Endodermal cell (in vitro differentiated cells): ENCODE measurements at regions not wholly inside any gene's neighbourhood (a gene's known extent, or its start where the extent isn't known, plus 50 kb on each side); places are given as distances from the start of the nearest gene placed in this dataset.

Experiments used
- DNase-seq: peaks from one replicate; pipeline ENCODE4 v3.0.0-alpha.2; 2017
- H3K27ac ChIP-seq: 2 replicates; pipeline ENCODE4 v1.5.1; 2013; ENCODE audit warnings: mild to moderate bottlenecking, low read depth, low read length, moderate library complexity
- H3K27me3 ChIP-seq: 2 replicates; pipeline ENCODE4 v1.6.1; 2013; ENCODE audit warnings: mild to moderate bottlenecking, low read length, moderate library complexity; ENCODE audit not compliant: insufficient read depth, control insufficient read depth, poor library complexity, severe bottlenecking
- H3K36me3 ChIP-seq: 2 replicates; pipeline ENCODE4 v1.7.0; 2013; ENCODE audit warnings: mild to moderate bottlenecking, low read length, moderate library complexity; ENCODE audit not compliant: control insufficient read depth, insufficient read depth
- H3K4me1 ChIP-seq: one replicate; pipeline ENCODE4 v1.7.0; 2013; ENCODE audit warnings: low read length; ENCODE audit not compliant: control insufficient read depth, insufficient read depth
- H3K4me3 ChIP-seq: 2 replicates; pipeline ENCODE4 v1.5.1; 2013; ENCODE audit warnings: mild to moderate bottlenecking, low read length, moderate library complexity
- H3K9ac ChIP-seq: 2 replicates; pipeline ENCODE4 v1.6.1; 2013; ENCODE audit warnings: mild to moderate bottlenecking, low read length, moderate library complexity; ENCODE audit not compliant: poor library complexity, severe bottlenecking; ENCODE audit errors: extremely low read depth
- H3K9me3 ChIP-seq: 2 replicates; pipeline ENCODE4 v1.6.1; 2013; ENCODE audit warnings: mild to moderate bottlenecking, low read length, moderate library complexity; ENCODE audit not compliant: control insufficient read depth
- H3K27ac Mint-ChIP-seq: 2 replicates; pipeline ENCODE4 v1.8.0; 2020; ENCODE audit warnings: mixed read lengths
- H3K27me3 Mint-ChIP-seq: 2 replicates; pipeline ENCODE4 v1.8.0; 2021; ENCODE audit warnings: mild to moderate bottlenecking, mixed read lengths; ENCODE audit not compliant: insufficient read depth
- H3K36me3 Mint-ChIP-seq: 2 replicates; pipeline ENCODE4 v1.8.0; 2020; ENCODE audit warnings: low read depth, mixed read lengths
- H3K4me1 Mint-ChIP-seq: 2 replicates; pipeline ENCODE4 v1.8.0; 2020; ENCODE audit warnings: mixed read lengths
- H3K4me3 Mint-ChIP-seq: 2 replicates; pipeline ENCODE4 v1.8.0; 2020; ENCODE audit warnings: mild to moderate bottlenecking, moderate library complexity, mixed read lengths
- H3K9me3 Mint-ChIP-seq: 2 replicates; pipeline ENCODE4 v1.8.0; 2020; ENCODE audit warnings: mild to moderate bottlenecking, mixed read lengths
- WGBS, 2 experiments: methylation state at CpG; one replicate each; pipeline versions ENCODE4 v1.1.5 to v1.1.7; 2013; ENCODE audit warnings: missing lambda C conversion rate in 2 of 2, mixed read lengths in 1 of 2; ENCODE audit not compliant: insufficient coverage in 1 of 2, insufficient read length in 1 of 2; 5-methylcytosine and 5-hydroxymethylcytosine counted together
- TF ChIP-seq, protein P1 (sequence below): fragments of 200-600 bp; sonication (generic); conservative IDR thresholded peaks from 2 replicates; pipeline ENCODE4 v1.5.0; 2021; ENCODE audit warnings: antibody characterized with exemption, mild to moderate bottlenecking

DNA sequence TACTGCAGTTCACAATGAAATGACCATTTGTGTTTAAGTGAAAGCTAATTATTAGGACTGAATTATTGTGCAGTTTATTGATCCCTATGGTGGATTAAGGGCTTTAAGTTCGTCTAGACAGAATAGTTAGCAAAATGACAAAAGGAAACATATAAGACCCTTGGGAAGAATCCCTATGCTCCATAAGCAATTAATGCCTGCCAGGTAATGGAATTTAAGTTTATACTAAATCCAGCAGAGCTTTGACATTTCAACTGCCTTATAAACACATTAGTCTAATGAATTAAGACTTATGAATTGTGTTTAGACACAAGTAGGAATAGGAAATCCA is 640.0 kb upstream of the ARRDC3 start:
- no peak overlapping the region for H3K4me3 ChIP-seq
- 59 to 100% methylated on average over 1 of the region's 1 CpG for WGBS, 2 experiments
- H3K9me3 Mint-ChIP-seq, result no peaks in the 10 kb centered on the region
- no peaks in the 10 kb centered on the region for H3K4me1 Mint-ChIP-seq
- no peak overlapping the region for H3K27ac Mint-ChIP-seq
- no peak overlapping the region for H3K9ac ChIP-seq
- no peaks in the 10 kb centered on the region for H3K27me3 Mint-ChIP-seq
- TF ChIP-seq, protein P1, sequence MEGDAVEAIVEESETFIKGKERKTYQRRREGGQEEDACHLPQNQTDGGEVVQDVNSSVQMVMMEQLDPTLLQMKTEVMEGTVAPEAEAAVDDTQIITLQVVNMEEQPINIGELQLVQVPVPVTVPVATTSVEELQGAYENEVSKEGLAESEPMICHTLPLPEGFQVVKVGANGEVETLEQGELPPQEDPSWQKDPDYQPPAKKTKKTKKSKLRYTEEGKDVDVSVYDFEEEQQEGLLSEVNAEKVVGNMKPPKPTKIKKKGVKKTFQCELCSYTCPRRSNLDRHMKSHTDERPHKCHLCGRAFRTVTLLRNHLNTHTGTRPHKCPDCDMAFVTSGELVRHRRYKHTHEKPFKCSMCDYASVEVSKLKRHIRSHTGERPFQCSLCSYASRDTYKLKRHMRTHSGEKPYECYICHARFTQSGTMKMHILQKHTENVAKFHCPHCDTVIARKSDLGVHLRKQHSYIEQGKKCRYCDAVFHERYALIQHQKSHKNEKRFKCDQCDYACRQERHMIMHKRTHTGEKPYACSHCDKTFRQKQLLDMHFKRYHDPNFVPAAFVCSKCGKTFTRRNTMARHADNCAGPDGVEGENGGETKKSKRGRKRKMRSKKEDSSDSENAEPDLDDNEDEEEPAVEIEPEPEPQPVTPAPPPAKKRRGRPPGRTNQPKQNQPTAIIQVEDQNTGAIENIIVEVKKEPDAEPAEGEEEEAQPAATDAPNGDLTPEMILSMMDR, result no peak
- H3K9me3 ChIP-seq, result no peaks in the 10 kb centered on the region
- H3K36me3 Mint-ChIP-seq, result no peaks in the 10 kb centered on the region
- H3K4me3 Mint-ChIP-seq, result no peak overlapping the region
- no peak overlapping the region for H3K27ac ChIP-seq
- no peaks in the 10 kb centered on the region for H3K36me3 ChIP-seq
- DNase-seq, result no peak
- no peaks in the 10 kb centered on the region for H3K27me3 ChIP-seq
- no peaks in the 10 kb centered on the region for H3K4me1 ChIP-seq

DNA sequence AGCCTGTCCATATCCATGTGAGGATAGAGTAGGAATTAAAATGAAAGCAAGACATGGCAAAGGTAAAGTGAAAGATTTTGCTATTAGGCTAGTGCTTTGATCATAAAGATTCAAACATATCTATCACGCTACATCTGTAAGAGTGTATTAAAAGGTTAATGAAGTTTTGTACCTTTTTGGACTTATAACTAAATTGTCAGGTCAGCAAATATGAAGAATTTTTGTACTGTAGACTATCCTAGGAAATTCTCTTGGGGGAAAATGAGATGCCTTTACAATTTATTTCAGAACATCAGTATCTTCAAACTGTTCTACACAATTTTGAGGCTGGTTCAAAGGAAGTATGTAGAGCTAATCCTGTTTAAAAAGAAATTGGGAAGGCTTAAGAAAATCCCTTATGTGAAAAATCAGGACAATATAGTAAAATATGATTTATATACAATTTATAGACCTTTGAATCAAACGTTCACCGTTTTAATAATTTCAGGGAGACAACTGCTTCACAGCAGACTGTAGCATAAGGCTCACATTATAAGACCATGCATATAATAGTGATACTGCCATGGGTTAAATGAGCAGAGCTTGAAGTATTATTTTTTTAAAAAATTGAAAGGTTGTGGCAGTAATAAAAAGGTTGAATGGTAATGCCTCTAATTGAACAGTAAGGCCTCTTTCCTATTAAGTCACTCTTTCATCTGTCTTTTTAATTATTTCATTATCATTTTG is 639.5 kb upstream of the ARRDC3 start:
- H3K27ac ChIP-seq, result no peak overlapping the region

DNA sequence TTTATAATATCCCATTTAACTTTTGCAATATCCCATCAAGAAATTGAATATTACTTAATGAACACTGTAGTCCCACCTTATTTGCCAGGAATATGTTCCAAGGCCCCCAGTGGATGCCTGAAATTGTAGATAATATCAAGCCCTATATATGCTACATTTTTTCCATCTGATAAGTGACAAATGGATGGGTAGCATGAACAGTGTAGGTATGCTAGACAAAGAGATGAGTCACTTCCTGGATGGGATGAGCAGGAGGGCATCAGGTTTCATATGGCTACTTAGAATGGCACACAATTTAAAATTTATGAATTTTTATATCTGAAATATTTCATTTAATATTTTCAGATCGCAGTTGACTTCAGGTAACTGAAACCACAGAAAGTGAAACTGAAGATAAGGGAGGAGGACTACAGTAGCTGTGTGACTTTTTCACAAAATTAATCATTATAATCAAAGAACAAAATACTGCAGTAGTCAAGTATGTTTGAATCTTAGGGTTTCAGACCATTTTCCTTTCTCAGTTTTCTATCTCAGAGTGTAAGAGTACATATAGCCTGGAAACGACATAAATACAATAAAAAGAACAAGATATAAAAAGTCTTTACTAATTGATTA is 636.4 kb upstream of the ARRDC3 start:
- TF ChIP-seq, protein P1, result no peak

More for the DNA sequence above, 639.5 kb upstream of the ARRDC3 start:
- Mint-ChIP-seq H3K36me3 (no peaks in the 10 kb centered on the region), H3K27me3 (no peaks in the 10 kb centered on the region), H3K4me1 (no peaks in the 10 kb centered on the region), H3K27ac (no peak overlapping the region), H3K9me3 (no peaks in the 10 kb centered on the region), H3K4me3 (no peak overlapping the region)
- TF ChIP-seq, protein P1, result no peak
- H3K27me3 ChIP-seq, result no peaks in the 10 kb centered on the region
- no peak overlapping the region for H3K4me3 ChIP-seq
- DNase-seq, result no peak
- no peak overlapping the region for H3K9ac ChIP-seq
- WGBS, 2 experiments, result 79% methylated on average over 3 of the region's 3 CpGs; no CpG with 5 or more reads in 1 of the 2 experiments
- no peaks in the 10 kb centered on the region for H3K9me3 ChIP-seq
- H3K36me3 ChIP-seq, result no peaks in the 10 kb centered on the region
- no peaks in the 10 kb centered on the region for H3K4me1 ChIP-seq

More for the DNA sequence above, 636.4 kb upstream of the ARRDC3 start:
- Mint-ChIP-seq H3K27ac (no peak overlapping the region), H3K4me3 (no peak overlapping the region), H3K36me3 (no peaks in the 10 kb centered on the region), H3K27me3 (no peaks in the 10 kb centered on the region), H3K4me1 (no peaks in the 10 kb centered on the region), H3K9me3 (no peaks in the 10 kb centered on the region)
- WGBS, 2 experiments, result no CpG with 5 or more reads among the region's 2 CpGs
- no peak for DNase-seq
- Histone ChIP-seq H3K4me1 (no peaks in the 10 kb centered on the region), H3K36me3 (no peaks in the 10 kb centered on the region), H3K4me3 (no peak overlapping the region), H3K27ac (no peak overlapping the region), H3K9me3 (no peaks in the 10 kb centered on the region), H3K27me3 (no peaks in the 10 kb centered on the region), H3K9ac (no peak overlapping the region)
